NB4 (cell line): ENCODE measurements at regions not wholly inside any gene's neighbourhood (a gene's known extent, or its start where the extent isn't known, plus 50 kb on each side); places are given as distances from the start of the nearest gene placed in this dataset.

Source experiments
- POLR2A ChIP-seq: IDR thresholded peaks from 2 replicates; pipeline ENCODE4 v1.6.1; 2011; ENCODE audit warnings: mild to moderate bottlenecking; ENCODE audit not compliant: insufficient read length; ENCODE audit errors: extremely low read depth
- TF ChIP-seq, protein P1 (sequence below): IDR thresholded peaks from one replicate; pipeline ENCODE4 v1.5.1; 2012; ENCODE audit warnings: low read depth, low read length

DNA sequence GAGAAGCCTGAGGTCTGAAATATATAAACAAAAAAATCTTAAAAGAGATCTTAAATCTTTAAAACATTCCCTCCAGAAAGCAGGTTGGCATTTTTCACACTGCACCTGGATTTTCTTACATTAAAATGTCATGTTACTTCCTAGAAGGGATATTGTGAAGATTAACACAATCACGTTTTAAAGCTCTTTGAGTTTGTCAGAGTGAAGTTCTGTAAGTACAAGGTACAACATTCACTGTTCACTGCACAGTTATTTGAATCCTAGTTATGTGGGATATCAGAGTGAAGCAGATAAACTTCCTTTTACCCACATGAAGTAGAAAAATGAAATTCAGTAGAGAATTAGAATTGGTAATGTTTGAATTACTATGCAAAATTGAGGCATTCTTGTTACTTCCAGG lies 353.6 kb upstream of the RGMB start:
- TF ChIP-seq, protein P1, sequence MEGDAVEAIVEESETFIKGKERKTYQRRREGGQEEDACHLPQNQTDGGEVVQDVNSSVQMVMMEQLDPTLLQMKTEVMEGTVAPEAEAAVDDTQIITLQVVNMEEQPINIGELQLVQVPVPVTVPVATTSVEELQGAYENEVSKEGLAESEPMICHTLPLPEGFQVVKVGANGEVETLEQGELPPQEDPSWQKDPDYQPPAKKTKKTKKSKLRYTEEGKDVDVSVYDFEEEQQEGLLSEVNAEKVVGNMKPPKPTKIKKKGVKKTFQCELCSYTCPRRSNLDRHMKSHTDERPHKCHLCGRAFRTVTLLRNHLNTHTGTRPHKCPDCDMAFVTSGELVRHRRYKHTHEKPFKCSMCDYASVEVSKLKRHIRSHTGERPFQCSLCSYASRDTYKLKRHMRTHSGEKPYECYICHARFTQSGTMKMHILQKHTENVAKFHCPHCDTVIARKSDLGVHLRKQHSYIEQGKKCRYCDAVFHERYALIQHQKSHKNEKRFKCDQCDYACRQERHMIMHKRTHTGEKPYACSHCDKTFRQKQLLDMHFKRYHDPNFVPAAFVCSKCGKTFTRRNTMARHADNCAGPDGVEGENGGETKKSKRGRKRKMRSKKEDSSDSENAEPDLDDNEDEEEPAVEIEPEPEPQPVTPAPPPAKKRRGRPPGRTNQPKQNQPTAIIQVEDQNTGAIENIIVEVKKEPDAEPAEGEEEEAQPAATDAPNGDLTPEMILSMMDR = no peak
- TF ChIP-seq POLR2A = no peak
